OCI-LY3 (cell line): ENCODE measurements at regions not wholly inside any gene's neighbourhood (a gene's known extent, or its start where the extent isn't known, plus 50 kb on each side); places are given as distances from the start of the nearest gene placed in this dataset.

Source experiments
- CTCF ChIP-seq: fragments of 200-600, 300-600 bp; sonication (generic); IDR thresholded peaks from 2 replicates; pipeline ENCODE4 v1.5.1; 2014; ENCODE audit warnings: antibody characterized with exemption, low read length, low read depth
- EZH2phosphoT487 ChIP-seq: fragments of 200-600 bp; shearing (Covaris generic); IDR thresholded peaks from 2 replicates; pipeline ENCODE4 v1.6.1; 2018; ENCODE audit warnings: antibody characterized with exemption, mixed run types, low read depth

- TF ChIP-seq CTCF (no peak), EZH2phosphoT487 (no peak)
Observed at GRCh38 chr3:1945698-1946097, 153.0 kb upstream of the CNTN4 start.
